Type B pancreatic cell (in vitro differentiated cells): ENCODE measurements at regions not wholly inside any gene's neighbourhood (a gene's known extent, or its start where the extent isn't known, plus 50 kb on each side); places are given as distances from the start of the nearest gene placed in this dataset.
A peak's percentile ranks its signal among the peaks of the same experiment; 100 is the strongest.
"Not testable (repeated sequence)": the region's sequence is repeated elsewhere in the genome, so short reads cannot be mapped to it uniquely, and the experiment has no call there.

Experiments
- DNase-seq: peaks from one replicate; pipeline ENCODE4 v3.0.0; 2021; ENCODE audit warnings: mixed read lengths; ENCODE audit not compliant: unreplicated experiment; ENCODE audit errors: extremely low spot score
- H3K27ac Mint-ChIP-seq: 2 replicates; pipeline ENCODE4 v1.8.0; 2021; ENCODE audit warnings: mild to moderate bottlenecking, mixed read lengths
- H3K27me3 Mint-ChIP-seq: 2 replicates; pipeline ENCODE4 v1.8.0; 2021; ENCODE audit warnings: mixed read lengths
- H3K36me3 Mint-ChIP-seq: 2 replicates; pipeline ENCODE4 v1.8.0; 2021; ENCODE audit warnings: mixed read lengths
- H3K4me1 Mint-ChIP-seq: one replicate; pipeline ENCODE4 v1.8.0; 2021; ENCODE audit warnings: mixed read lengths; ENCODE audit not compliant: unreplicated experiment
- H3K4me3 Mint-ChIP-seq: 2 replicates; pipeline ENCODE4 v1.8.0; 2021; ENCODE audit warnings: mild to moderate bottlenecking, mixed read lengths
- H3K9me3 Mint-ChIP-seq: 2 replicates; pipeline ENCODE4 v1.8.0; 2021; ENCODE audit warnings: mixed read lengths
- CTCF ChIP-seq: fragments of 200-600 bp; sonication (generic); conservative IDR thresholded peaks from 2 replicates; pipeline ENCODE4 v1.5.0; 2021; ENCODE audit warnings: antibody characterized with exemption, mild to moderate bottlenecking

GRCh38 chr2:129803871-129804270 lies 175.6 kb upstream of the RAB6C start:
- DNase-seq = no peak
- H3K27me3 Mint-ChIP-seq = peaks cover 18% of the 10 kb centered on the region
- H3K36me3 Mint-ChIP-seq = no peaks in the 10 kb centered on the region
- H3K9me3 Mint-ChIP-seq = no peaks in the 10 kb centered on the region
- no peak for TF ChIP-seq CTCF
- H3K4me3 Mint-ChIP-seq = no peak overlapping the region
- peaks cover 5% of the 10 kb centered on the region for H3K4me1 Mint-ChIP-seq
- no peak overlapping the region for H3K27ac Mint-ChIP-seq

- no peak for DNase-seq
- Mint-ChIP-seq H3K36me3 (no peaks in the 10 kb centered on the region), H3K9me3 (no peaks in the 10 kb centered on the region), H3K4me1 (peaks cover 5% of the 10 kb centered on the region), H3K27me3 (peaks cover 15% of the 10 kb centered on the region), H3K4me3 (no peak overlapping the region), H3K27ac (peak overlapping the region; percentile 30)
- no peak for TF ChIP-seq CTCF
Measured at GRCh38 chr2:129805899-129806298, 173.6 kb upstream of the RAB6C start.

GRCh38 chr2:129806317-129806716 lies 173.1 kb upstream of the RAB6C start:
- H3K9me3 Mint-ChIP-seq = no peaks in the 10 kb centered on the region

GRCh38 chr2:129806990-129807389 lies 172.5 kb upstream of the RAB6C start:
- H3K36me3 Mint-ChIP-seq = no peaks in the 10 kb centered on the region
- peaks cover 1% of the 10 kb centered on the region for H3K4me1 Mint-ChIP-seq
- H3K27ac Mint-ChIP-seq = no peak overlapping the region
- no peaks in the 10 kb centered on the region for H3K9me3 Mint-ChIP-seq
- no peak overlapping the region for H3K4me3 Mint-ChIP-seq
- no peak for TF ChIP-seq CTCF
- peaks cover 4% of the 10 kb centered on the region for H3K27me3 Mint-ChIP-seq
- no peak for DNase-seq

More at GRCh38 chr2:129806317-129806716, 173.1 kb upstream of the RAB6C start:
- H3K27ac Mint-ChIP-seq = peak overlapping the region; percentile 30
- peaks cover 10% of the 10 kb centered on the region for H3K27me3 Mint-ChIP-seq
- no peaks in the 10 kb centered on the region for H3K36me3 Mint-ChIP-seq
- no peak overlapping the region for H3K4me3 Mint-ChIP-seq
- H3K4me1 Mint-ChIP-seq = peaks cover 5% of the 10 kb centered on the region
- TF ChIP-seq CTCF = no peak
- DNase-seq = no peak

- H3K27me3 Mint-ChIP-seq, H3K4me1 Mint-ChIP-seq, H3K36me3 Mint-ChIP-seq, DNase-seq, H3K9me3 Mint-ChIP-seq, H3K27ac Mint-ChIP-seq, H3K4me3 Mint-ChIP-seq: not testable (repeated sequence)
Measured at GRCh38 chr2:129807642-129808338, 171.7 kb upstream of the RAB6C start.

GRCh38 chr2:129810521-129810920 lies 168.9 kb upstream of the RAB6C start:
- no peaks in the 10 kb centered on the region for H3K4me1 Mint-ChIP-seq
- H3K36me3 Mint-ChIP-seq = no peaks in the 10 kb centered on the region

More at GRCh38 chr2:129810521-129810920, 168.9 kb upstream of the RAB6C start:
- no peak for DNase-seq
- no peak for TF ChIP-seq CTCF
- H3K27ac Mint-ChIP-seq = peak overlapping the region; percentile 1
- peak overlapping the region; percentile 29 for H3K4me3 Mint-ChIP-seq
- peaks cover 3% of the 10 kb centered on the region for H3K27me3 Mint-ChIP-seq
- H3K9me3 Mint-ChIP-seq = peaks cover 5% of the 10 kb centered on the region
